ENCODE measurements at regions not wholly inside any gene's neighbourhood (a gene's known extent, or its start where the extent isn't known, plus 50 kb on each side); places are given as distances from the start of the nearest gene placed in this dataset.
"Not testable (repeated sequence)": the region's sequence is repeated elsewhere in the genome, so short reads cannot be mapped to it uniquely, and the experiment has no call there.

GRCh38 chr7:86989407-86989806 is 70.0 kb downstream of the ELAPOR2 start:
- Mint-ChIP-seq H3K9me3 (peaks cover 11% of the 10 kb centered on the region), H3K4me3 (no peak overlapping the region)

GRCh38 chr7:86987834-86988233 is 71.6 kb downstream of the ELAPOR2 start:
- ATAC-seq; H3K36me3 Mint-ChIP-seq (ENCODE audit: low read depth); H3K4me3 Mint-ChIP-seq; POLR2A ChIA-PET; CTCF ChIA-PET; H3K4me1 Mint-ChIP-seq (ENCODE audit: low read depth); H3K27ac Mint-ChIP-seq; H3K27me3 Mint-ChIP-seq; DNase-seq; intact Hi-C loops (cut with micrococcal nuclease): not testable (repeated sequence)
- H3K9me3 Mint-ChIP-seq, result peaks cover 18% of the 10 kb centered on the region

More at GRCh38 chr7:86989407-86989806, 70.0 kb downstream of the ELAPOR2 start:
- POLR2A ChIA-PET, result no interaction called here
- DNase-seq (no peak), ATAC-seq (no peak)
- H3K4me1 Mint-ChIP-seq (ENCODE audit: low read depth), result no peaks in the 10 kb centered on the region
- CTCF ChIA-PET, result no interaction called here
- H3K36me3 Mint-ChIP-seq (ENCODE audit: low read depth), result peaks cover 5% of the 10 kb centered on the region
- H3K27me3 Mint-ChIP-seq, result no peaks in the 10 kb centered on the region
- no peak overlapping the region for H3K27ac Mint-ChIP-seq
- no peak for TF ChIP-seq CTCF (IDR thresholded peaks at IDR 0.05)
- intact Hi-C loops (cut with micrococcal nuclease), result no loop called here

GRCh38 chr7:86987358-86987757 is 72.1 kb downstream of the ELAPOR2 start:
- H3K4me1 Mint-ChIP-seq (ENCODE audit: low read depth); ATAC-seq; DNase-seq; H3K27ac Mint-ChIP-seq; H3K36me3 Mint-ChIP-seq (ENCODE audit: low read depth); POLR2A ChIA-PET; CTCF ChIA-PET; H3K4me3 Mint-ChIP-seq; H3K27me3 Mint-ChIP-seq; intact Hi-C loops (cut with micrococcal nuclease): not testable (repeated sequence)
- H3K9me3 Mint-ChIP-seq, result peaks cover 18% of the 10 kb centered on the region

GRCh38 chr7:86985342-86985741 is 74.1 kb downstream of the ELAPOR2 start:
- intact Hi-C loops (cut with micrococcal nuclease); H3K4me3 Mint-ChIP-seq; H3K27ac Mint-ChIP-seq; CTCF ChIA-PET; H3K27me3 Mint-ChIP-seq; POLR2A ChIA-PET; DNase-seq; H3K36me3 Mint-ChIP-seq (ENCODE audit: low read depth); ATAC-seq; H3K4me1 Mint-ChIP-seq (ENCODE audit: low read depth): not testable (repeated sequence)
- H3K9me3 Mint-ChIP-seq, result peaks cover 18% of the 10 kb centered on the region

GRCh38 chr7:86983654-86984053 is 75.8 kb downstream of the ELAPOR2 start:
- H3K27me3 Mint-ChIP-seq; H3K36me3 Mint-ChIP-seq (ENCODE audit: low read depth); ATAC-seq; DNase-seq; CTCF ChIA-PET; H3K4me3 Mint-ChIP-seq; POLR2A ChIA-PET; H3K27ac Mint-ChIP-seq; intact Hi-C loops (cut with micrococcal nuclease): not testable (repeated sequence)
- Mint-ChIP-seq H3K9me3 (peaks cover 18% of the 10 kb centered on the region), H3K4me1 (ENCODE audit: low read depth) (peaks cover 22% of the 10 kb centered on the region)

GRCh38 chr7:86981937-86982336 is 77.5 kb downstream of the ELAPOR2 start:
- peaks cover 15% of the 10 kb centered on the region for H3K9me3 Mint-ChIP-seq
- POLR2A ChIA-PET; CTCF ChIA-PET; H3K27ac Mint-ChIP-seq; H3K27me3 Mint-ChIP-seq; H3K36me3 Mint-ChIP-seq (ENCODE audit: low read depth); intact Hi-C loops (cut with micrococcal nuclease); H3K4me3 Mint-ChIP-seq; ATAC-seq; DNase-seq: not testable (repeated sequence)
- H3K4me1 Mint-ChIP-seq (ENCODE audit: low read depth), result peaks cover 29% of the 10 kb centered on the region

GRCh38 chr7:86981127-86981526 is 78.3 kb downstream of the ELAPOR2 start:
- Mint-ChIP-seq H3K27me3 (no peaks in the 10 kb centered on the region), H3K4me1 (ENCODE audit: low read depth) (peaks cover 29% of the 10 kb centered on the region), H3K4me3 (no peak overlapping the region), H3K36me3 (ENCODE audit: low read depth) (peaks cover 2% of the 10 kb centered on the region), H3K9me3 (peaks cover 15% of the 10 kb centered on the region), H3K27ac (no peak overlapping the region)
- DNase-seq (no peak), ATAC-seq (no peak)
- ChIA-PET POLR2A (no interaction called here), CTCF (interaction anchor here (1.6 kb wide), 1 partner anchor 10 kb away, joined by 4 read pairs; no protein-coding TSS in a partner anchor)
- intact Hi-C loops (cut with micrococcal nuclease), result no loop called here
- TF ChIP-seq CTCF (IDR thresholded peaks at IDR 0.05), result no peak
